Lower leg skin (tissue), 3 donors: ENCODE measurements at regions not wholly inside any gene's neighbourhood (a gene's known extent, or its start where the extent isn't known, plus 50 kb on each side); places are given as distances from the start of the nearest gene placed in this dataset.

Source experiments
- CTCF ChIP-seq, 3 donors: fragments of 450-650 bp; IDR thresholded peaks; one replicate each; pipeline ENCODE4 v1.5.1; 2016; ENCODE audit warnings: antibody characterized with exemption in 3 of 3, mild to moderate bottlenecking in 3 of 3, moderate library complexity in 2 of 3
- POLR2A ChIP-seq, 2 donors: fragments of 450-650 bp; IDR thresholded peaks; one replicate each; pipeline ENCODE4 v1.6.1; 2016 to 2017; ENCODE audit warnings: antibody characterized with exemption in 2 of 2, mild to moderate bottlenecking in 1 of 2, moderate library complexity in 1 of 2

- TF ChIP-seq CTCF (IDR thresholded peaks at IDR 0.05) (no peak), POLR2A (IDR thresholded peaks at IDR 0.05) (no peak)
Measured at GRCh38 chr13:73477441-73477840, 418.6 kb downstream of the KLF5 start.
